T-helper 2 cell treated with Interferon-gamma antibody and Interleukin-4, amounts not matched to agents 5 μg/mL and 100 μg/mL, for 36 hours (primary cell): ENCODE measurements at regions not wholly inside any gene's neighbourhood (a gene's known extent, or its start where the extent isn't known, plus 50 kb on each side); places are given as distances from the start of the nearest gene placed in this dataset.

ENCODE experiments used
- DNase-seq: peaks from one replicate; pipeline ENCODE4 v3.0.0; 2021; ENCODE audit warnings: low spot score
- H3K27ac Mint-ChIP-seq: one replicate; pipeline ENCODE4 v1.8.0; 2021; ENCODE audit warnings: mild to moderate bottlenecking, mixed read lengths
- H3K27me3 Mint-ChIP-seq: one replicate; pipeline ENCODE4 v1.8.0; 2021; ENCODE audit warnings: low read depth, mixed read lengths
- H3K36me3 Mint-ChIP-seq: one replicate; pipeline ENCODE4 v1.8.0; 2021; ENCODE audit warnings: low read depth, mixed read lengths
- H3K4me1 Mint-ChIP-seq: one replicate; pipeline ENCODE4 v1.8.0; 2021; ENCODE audit warnings: low read depth, mixed read lengths
- H3K4me3 Mint-ChIP-seq: one replicate; pipeline ENCODE4 v1.8.0; 2022; ENCODE audit warnings: mild to moderate bottlenecking, moderate library complexity, mixed read lengths
- H3K9me3 Mint-ChIP-seq: one replicate; pipeline ENCODE4 v1.8.0; 2021; ENCODE audit warnings: mixed read lengths

- Mint-ChIP-seq H3K9me3 (no peaks in the 10 kb centered on the region), H3K36me3 (no peaks in the 10 kb centered on the region), H3K27ac (no peak overlapping the region), H3K27me3 (no peaks in the 10 kb centered on the region), H3K4me1 (no peaks in the 10 kb centered on the region), H3K4me3 (no peak overlapping the region)
- DNase-seq = no peak
Observed at GRCh38 chr6:167767715-167768107, 59.0 kb upstream of the AFDN start.

- H3K27ac Mint-ChIP-seq = no peak overlapping the region
- no peaks in the 10 kb centered on the region for H3K9me3 Mint-ChIP-seq
- H3K27me3 Mint-ChIP-seq = peaks cover 2% of the 10 kb centered on the region
- no peaks in the 10 kb centered on the region for H3K4me1 Mint-ChIP-seq
- H3K4me3 Mint-ChIP-seq = no peak overlapping the region
- no peak for DNase-seq
- H3K36me3 Mint-ChIP-seq = no peaks in the 10 kb centered on the region
Observed at GRCh38 chr6:167768471-167769215, 58.1 kb upstream of the AFDN start.

- no peak for DNase-seq
- H3K27ac Mint-ChIP-seq = no peak overlapping the region
- no peaks in the 10 kb centered on the region for H3K36me3 Mint-ChIP-seq
- peaks cover 2% of the 10 kb centered on the region for H3K27me3 Mint-ChIP-seq
- H3K9me3 Mint-ChIP-seq = no peaks in the 10 kb centered on the region
- H3K4me1 Mint-ChIP-seq = no peaks in the 10 kb centered on the region
- H3K4me3 Mint-ChIP-seq = no peak overlapping the region
Observed at GRCh38 chr6:167769408-167770190, 57.1 kb upstream of the AFDN start.

- Mint-ChIP-seq H3K9me3 (no peaks in the 10 kb centered on the region), H3K4me1 (no peaks in the 10 kb centered on the region), H3K36me3 (no peaks in the 10 kb centered on the region), H3K27me3 (peaks cover 2% of the 10 kb centered on the region), H3K27ac (no peak overlapping the region), H3K4me3 (no peak overlapping the region)
- DNase-seq = no peak
Observed at GRCh38 chr6:167770291-167770955, 56.3 kb upstream of the AFDN start.

GRCh38 chr6:167774881-167775280 is 51.8 kb upstream of the AFDN start:
- Mint-ChIP-seq H3K36me3 (no peaks in the 10 kb centered on the region), H3K4me3 (no peak overlapping the region), H3K27ac (no peak overlapping the region), H3K27me3 (peaks cover 2% of the 10 kb centered on the region), H3K4me1 (no peaks in the 10 kb centered on the region), H3K9me3 (no peaks in the 10 kb centered on the region)
- DNase-seq = no peak

- Mint-ChIP-seq H3K36me3 (no peaks in the 10 kb centered on the region), H3K27ac (no peak overlapping the region), H3K4me1 (no peaks in the 10 kb centered on the region), H3K4me3 (no peak overlapping the region), H3K9me3 (no peaks in the 10 kb centered on the region), H3K27me3 (peaks cover 2% of the 10 kb centered on the region)
- no peak for DNase-seq
Observed at GRCh38 chr6:167776906-167777627, 49.6 kb upstream of the AFDN start.
